NCI-H1092 (cell line): ENCODE measurements at regions not wholly inside any gene's neighbourhood (a gene's known extent, or its start where the extent isn't known, plus 50 kb on each side); places are given as distances from the start of the nearest gene placed in this dataset.
"Not testable (repeated sequence)": the region's sequence is repeated elsewhere in the genome, so short reads cannot be mapped to it uniquely, and the experiment has no call there.

ENCODE experiments used
- DNase-seq: peaks from one replicate; lab custom pipeline; 2025; lab: John Stamatoyannopoulos, UW

DNA sequence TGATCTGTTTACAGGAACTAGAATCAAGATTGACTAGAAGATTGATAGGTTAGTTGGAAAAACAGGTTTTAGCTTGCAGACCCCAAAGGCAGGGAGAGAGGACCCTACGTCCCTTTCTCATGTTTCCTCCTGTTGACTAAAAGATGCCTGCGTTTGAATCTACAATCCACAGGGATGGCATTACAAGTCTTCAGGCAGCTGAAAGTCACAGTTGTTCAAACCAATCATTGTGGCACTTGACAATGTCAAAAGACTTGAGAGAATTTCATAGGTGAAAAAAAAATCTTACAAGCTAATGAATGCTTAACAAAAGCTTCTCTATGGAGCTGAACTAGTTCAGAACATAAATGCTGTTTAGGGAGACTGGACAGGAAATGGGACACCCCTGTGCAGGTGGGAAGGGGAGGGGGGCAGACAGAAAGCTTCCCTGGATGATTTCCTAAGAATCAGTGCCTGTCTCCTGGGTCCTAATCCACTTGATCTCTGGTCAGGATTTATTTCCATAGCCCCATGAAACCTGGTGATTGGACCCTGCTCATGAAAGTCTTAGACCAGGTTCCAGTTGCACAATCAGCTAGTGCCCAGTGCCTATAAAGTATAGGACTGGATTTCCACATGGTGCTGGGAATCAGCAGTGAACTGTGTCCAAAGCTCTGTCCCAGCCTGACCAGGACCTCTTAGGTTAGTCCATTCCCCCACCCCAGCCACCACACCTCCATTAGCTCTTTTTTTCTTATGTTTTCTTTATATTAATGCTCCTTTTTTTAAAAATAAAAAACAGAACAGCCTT lies 91.6 kb upstream of the BCAR3 start:
- no peak for DNase-seq

DNA sequence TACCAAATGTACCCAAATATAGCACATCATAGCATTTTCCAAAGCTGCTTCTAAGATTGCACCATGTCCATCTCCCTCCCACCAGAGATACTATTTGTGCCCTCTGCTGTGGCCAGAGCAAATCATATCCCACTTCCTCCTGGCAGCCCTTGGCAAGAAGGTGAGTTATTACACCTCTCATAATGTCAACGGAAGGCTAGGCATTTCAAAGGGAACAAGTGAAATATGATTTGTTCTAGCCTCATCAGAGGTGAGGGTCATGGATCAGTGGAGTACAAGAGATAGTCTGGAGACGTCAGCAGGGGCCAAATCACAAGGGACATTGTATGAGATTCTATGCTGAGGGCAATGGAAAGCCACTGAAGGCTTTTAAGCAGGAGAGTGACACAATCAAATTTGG lies 90.2 kb upstream of the BCAR3 start:
- no peak for DNase-seq

DNA sequence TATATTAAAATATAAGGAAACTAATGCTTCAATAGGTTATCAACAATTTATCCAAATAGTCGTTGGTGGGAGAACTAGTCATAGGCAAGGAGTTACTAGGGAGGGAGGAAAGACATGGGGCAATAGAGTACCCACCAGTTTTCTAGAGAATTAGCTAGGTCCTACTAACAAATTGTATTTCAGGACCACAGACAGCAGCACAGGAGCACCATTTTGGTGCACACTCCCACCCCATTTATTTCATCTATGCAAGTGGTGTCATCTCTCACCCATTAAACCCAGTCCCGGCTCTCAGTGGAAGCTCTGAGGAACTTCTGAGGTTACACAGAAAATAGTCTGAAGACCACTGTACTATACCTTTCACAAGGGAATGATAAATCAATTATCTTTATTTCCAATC lies 89.0 kb upstream of the BCAR3 start:
- no peak for DNase-seq

DNA sequence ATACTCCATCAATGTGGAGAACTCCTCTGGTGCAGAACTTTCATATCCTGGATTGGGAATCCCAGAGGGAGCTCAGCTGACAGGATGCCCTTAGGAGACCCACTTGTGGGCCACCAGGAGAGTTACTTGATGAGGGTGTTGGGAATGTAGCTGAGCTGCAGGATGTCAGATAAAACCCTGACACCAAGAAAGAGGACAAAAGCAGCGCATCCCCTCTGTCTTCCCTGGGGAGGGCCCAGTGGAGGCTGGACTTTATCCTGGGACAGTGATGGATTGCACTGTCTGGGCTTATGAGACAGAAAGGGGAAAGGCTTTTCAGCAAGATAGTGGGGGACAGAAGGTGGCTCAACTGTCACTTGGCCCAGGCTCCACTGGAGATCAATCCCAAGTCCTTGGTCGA lies 88.1 kb upstream of the BCAR3 start:
- no peak for DNase-seq

DNA sequence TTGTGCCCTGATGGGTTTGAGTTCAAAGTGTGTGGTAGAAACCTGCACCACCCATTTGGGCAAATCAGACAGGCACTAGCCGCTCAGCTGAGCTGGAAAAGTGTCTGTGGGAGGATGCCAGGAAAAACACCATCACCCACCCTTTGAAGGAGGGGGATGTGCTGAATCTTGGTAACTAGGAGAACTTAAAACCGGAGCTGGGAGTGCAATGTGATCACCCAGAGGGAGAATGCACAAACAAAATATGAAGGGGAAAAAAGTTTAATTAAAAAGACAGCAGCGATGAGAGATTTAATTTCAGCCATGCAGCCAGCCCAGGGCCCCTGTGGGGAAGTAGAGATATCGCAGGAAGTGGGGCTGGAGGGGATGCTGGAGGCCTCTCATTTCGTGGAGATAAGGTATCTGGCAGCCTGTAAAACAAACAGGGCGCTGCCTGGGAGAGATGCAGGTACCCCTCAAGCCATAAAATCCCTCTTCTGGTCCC lies 86.8 kb upstream of the BCAR3 start:
- no peak for DNase-seq

DNA sequence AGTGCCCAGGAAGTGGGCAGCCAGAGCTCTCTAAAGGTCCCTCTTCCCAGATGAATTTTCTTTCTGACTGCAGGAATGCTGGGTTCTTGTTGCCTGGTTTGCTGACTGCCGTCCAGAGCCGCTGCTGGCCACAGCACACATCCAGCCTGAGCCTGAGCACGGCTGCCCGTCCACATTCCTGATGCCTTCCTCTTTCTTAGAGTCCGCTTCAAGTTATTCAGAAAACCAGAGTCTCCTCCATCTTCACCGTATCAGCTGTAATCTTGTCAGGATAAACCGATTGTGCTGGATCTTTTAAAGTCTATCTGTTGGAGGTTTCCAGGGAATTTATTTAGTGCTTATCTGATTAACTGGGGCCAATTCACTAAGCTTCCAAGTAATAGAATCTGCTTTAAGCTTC lies 84.8 kb upstream of the BCAR3 start:
- no peak for DNase-seq

DNA sequence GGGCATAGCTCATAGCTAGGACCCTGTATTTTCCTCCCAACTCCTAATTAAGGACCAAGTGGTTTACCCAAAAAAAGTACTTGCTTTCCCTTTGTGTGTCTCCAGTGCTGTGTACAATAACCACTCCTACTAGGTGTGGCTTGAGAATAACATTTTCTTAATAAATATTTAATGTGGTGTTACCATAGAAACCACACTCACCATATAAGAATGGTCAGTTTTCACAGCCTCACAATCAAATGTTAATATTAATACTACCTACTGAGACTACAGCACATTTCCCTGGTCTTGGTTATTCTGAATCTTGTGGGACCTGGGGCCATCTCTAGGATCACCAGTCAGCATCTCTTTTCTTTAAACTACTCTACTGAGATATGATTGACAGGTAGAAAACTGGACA lies 83.5 kb upstream of the BCAR3 start:
- DNase-seq, result no peak

DNA sequence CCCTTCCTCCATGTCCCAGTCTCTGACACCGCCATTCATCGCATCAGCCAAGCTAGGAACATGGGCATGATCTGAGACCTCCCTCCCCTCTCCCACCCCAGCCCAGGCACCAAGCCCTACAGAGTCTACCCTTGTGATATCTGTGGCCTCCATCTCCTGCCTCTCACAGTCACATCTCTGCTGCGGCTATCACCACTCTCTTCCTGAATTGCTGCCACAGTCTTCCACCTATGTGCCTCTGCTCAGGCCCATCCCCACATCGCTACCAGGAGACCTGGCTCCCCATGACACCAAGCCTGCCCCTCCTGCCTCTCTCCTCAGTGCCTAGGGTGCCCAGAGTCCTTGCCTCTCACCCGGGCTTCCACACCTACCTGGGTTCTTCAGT lies 82.7 kb upstream of the BCAR3 start:
- DNase-seq, result no peak

DNA sequence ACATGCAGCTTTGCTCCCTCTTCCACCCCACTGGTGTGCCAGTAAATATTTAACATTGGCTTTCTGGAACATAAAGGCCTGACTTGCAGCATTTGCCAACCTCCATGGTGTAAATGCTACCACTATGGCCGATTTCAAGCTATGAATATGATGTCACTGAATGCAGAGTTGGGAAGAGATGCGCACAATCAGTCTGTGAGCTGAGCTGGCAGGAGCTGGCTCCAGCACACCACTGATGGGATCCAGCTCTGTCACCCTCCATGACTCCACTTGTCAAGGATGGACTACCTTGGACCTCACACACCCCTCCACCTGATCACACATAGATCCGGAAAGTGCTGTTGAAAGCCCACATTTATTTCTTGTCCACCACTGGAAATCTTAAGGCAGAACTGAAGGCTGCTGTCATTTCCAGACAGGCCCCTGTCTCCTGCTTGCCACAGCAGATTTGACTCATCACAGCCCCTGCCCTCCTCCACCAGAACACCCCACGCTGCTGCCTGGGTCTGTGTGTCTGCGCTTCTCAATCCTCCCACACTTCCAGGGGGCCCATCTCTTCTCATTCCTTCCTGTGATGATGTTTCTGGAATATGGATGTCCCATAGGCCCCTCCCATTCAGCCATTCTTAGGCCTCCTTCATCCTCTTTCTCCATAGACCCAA lies 82.2 kb upstream of the BCAR3 start:
- no peak for DNase-seq

DNA sequence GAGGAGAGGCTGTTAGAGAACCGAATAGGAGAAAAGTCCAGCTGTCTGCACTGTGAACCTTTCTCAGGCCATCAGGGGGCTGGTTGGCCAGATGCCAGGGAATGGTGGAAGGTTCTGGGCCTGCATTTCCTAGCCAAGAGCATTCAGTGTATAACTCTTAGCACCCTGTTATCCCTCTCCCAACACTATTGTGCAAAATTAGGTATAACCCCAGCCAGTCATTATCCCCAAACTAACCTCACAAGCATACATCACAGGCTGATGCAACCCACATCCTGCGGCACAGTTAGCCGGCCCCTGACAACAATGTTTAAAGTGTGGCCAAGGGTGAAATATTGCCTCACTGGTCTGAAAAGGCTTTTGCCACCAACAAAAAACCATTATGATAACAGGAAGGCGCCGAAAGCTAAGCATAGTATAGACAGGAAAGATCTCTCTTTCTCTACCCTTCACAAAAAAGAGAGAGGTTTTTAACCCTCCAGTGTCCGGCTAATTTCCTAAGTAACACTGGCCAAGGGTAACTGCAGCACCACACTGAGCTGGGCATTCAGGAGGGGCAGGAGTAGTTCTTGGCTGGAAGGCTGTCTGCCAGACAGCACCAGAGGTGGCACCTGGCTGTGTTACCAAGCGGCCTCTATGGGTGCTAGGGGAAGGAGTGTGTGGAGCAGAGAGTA lies 77.3 kb upstream of the BCAR3 start:
- no peak for DNase-seq

DNA sequence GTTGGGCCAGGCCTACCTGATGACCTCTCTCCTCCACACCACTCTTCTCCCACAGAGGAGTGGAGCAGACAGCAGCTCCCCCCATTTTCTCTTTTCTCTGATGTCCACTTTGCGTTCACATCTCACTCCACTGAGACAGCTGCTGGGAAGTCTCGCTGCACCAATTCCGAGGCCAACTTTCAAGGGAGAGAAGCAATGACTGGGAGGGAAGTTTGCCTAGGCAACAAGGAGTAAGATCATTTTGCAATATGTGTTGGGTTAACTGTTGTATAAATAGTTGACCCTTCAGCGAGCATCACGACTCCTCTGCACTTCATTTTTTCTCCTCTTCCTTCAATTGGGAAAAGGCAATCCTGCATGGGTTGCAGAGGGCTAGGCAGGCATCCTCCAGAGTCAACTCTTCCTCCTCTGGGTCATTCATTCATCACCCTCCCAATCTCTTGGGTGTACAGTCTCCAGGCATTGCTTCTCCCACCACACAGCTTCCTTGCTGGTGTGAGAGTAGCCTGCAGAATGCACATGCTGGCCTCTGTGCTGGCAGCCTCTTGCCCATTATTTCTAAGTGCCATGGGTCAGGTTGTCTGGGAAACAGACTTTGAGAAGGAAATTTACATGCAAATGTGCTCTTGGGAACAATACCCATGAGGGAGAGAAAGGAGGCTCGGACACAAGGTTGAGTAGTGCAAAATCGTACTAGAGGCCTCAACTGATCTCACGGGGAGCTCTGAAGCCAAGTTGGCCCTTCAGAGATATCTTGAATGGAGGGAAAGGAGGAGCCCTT lies 75.8 kb upstream of the BCAR3 start:
- DNase-seq, result no peak

DNA sequence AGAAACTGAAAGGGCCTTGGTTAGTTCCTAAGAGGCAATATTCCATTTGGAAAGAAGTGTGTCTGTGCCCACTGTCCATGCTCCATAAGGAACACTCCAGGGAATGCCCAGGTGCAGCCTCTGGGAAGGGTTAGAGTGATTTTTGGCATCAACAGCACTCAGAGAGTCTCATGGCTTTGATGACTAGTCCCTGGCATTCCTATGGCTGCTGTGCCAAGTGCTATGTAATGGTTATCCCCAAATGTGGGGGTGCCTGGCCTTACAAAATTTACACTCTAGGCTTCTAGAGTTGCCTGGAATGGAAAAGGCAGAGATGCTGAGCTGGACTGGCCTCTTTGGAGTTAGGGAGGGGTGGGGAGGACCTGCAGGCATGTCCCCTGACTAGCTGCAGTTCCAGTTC lies 75.0 kb upstream of the BCAR3 start:
- DNase-seq, result no peak

DNA sequence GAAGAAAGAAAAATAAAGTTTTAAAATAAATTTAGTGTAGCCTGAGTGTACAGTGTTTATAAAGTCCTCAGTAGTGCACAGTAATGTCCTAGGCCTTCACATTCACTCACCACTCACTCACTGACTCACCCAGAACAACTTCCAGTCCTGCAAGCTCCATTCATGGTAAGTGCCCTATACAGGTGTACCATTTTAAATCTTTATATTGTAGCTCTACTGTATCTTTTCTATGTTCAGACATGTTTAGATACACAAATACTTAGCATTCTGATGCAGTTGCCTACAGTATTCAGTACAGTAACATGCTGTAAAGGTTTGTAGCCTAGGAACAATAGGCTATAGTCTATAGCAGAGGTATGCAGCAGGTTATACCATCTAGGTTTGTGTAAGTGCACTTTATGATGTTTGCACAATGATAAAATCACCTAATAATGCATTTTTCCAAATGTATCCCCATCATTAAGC lies 73.6 kb upstream of the BCAR3 start:
- not testable (repeated sequence) for DNase-seq

DNA sequence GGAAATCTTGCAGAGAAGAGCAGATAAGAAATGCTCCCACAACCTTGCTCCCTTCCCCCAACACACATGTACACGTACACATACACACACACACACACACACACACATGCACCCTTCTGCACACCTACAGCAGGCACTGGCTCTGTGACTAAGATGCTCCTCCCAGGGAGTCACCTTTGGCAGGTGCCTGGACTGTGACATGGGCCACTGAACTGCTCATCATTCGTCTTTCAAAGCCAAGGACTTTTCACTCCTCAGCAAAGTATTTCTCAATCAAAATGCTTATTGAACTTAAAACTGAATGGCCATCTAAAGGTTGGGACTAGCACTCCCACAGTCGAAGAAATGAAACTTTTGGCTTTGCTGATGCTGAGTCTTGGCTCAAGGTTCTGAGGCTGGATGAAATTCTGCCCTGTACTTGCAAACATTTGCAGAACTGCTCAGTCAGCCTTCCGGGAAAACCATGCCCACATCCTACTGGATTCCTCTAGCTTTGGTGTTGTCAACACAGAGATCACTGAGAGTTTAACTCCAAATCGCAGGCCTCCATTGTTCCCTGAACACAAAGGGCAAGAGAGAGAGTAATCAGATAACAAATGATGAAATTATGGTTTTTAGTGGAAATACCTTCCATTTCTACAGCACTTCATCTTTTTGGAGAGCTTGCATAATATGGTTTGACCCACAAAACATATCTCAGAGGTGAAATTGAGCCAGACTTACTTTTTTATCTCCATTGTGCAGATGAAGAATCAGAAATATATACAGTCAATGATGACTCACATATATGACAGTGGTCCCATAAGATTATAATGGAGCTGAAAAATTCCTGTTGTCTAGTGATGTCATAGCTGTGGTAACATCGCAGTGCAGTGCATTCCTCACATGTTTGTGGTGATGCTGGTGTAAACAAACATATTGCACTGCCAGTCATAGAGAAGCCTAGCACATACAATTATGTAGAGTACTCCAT lies 72.4 kb upstream of the BCAR3 start:
- DNase-seq, result no peak

DNA sequence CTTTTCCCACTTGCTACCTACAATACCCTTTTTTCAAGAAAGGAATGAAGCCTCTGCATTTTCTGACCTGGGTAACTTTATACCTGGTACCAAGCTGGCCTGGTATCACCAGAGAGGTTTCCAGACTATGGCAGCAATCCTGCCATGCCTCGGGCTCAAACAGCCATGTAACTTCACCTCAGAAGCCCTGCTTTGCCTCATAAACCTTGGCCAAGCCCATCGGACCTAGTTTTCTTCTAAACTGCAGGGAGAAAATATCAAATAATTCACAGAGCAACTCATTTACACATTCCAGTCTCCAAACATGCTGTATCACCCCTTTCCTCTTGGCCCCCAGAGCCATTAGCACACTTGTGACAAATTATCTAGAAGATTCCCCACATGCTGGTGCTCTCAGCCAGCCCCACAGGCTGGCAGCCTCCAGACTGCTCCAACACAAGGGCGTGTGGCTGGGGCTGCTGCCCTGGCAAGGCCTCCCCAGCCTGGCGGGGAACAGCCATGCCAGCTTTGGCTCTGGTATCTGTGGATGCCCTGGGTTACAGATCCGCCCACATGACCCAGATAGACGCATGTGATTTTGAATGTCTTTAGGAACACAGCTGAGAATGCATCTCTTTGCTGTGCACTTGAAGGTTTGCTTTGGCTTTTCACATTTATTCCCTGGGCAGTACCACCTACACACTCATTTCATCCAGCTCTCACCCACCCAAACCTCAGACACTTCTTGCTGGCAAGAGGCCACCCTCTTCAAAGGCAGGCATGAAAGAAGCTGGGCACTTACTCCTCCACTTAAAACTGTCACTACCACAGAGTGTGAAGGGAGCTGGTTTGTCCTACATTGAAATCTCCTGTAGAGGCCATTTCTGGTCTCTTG lies 70.0 kb upstream of the BCAR3 start:
- DNase-seq, result no peak

DNA sequence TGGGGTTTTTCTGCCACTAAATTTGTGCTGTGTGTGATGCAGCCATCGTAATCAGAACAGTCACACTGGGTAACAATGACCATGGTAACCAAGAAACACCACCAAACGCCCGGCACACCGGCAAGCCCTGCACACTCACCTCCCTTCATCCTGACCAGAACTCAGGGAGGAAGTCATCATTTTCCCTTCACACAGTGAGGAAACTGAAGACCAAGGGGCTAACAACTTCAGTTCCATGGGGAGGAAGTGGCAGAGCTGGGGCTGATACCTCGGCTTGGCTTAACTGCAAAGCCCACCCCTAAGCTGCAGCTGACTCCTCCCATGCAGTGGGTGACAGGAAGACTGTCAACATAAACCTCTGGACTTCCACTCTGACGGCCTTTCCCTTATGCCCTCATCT lies 69.3 kb upstream of the BCAR3 start:
- DNase-seq, result no peak

DNA sequence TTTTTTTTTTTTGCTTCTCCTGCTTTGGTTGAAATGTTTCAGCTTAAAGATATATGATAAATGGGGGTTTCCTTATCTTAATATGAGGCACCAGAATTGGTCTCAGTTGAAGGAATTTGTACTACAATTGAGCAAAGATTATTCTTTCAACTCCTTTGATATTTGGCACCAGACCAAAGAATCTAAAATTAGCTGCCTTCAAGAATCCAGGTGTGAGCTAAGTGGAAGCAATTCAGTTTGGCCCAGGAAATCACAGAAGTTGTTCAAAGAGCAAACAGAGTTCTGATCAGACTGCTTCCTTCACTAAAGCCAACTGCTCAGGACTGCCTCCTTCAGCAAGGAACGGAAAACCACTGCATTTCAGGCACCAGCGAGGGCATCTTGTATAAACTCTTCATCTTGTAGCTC lies 68.3 kb upstream of the BCAR3 start:
- DNase-seq, result no peak

DNA sequence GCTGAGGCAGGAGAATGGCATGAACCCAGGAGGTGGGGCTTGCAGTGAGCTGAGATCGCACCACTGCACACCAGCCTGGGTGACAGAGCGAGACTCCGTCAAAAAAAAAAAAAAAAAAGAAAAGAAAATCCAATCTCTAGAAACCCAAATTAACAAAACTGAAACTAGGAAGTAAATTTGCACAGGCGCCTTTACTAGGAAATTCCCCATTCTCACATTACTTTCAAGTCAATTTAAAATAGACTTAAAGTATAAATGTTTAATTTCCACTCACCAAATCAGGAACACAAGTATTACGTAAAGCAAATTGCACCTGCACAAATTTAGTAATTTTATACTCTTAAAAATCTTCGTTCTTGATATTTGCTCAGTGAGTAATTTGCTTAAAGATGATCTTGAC lies 67.8 kb upstream of the BCAR3 start:
- no peak for DNase-seq

DNA sequence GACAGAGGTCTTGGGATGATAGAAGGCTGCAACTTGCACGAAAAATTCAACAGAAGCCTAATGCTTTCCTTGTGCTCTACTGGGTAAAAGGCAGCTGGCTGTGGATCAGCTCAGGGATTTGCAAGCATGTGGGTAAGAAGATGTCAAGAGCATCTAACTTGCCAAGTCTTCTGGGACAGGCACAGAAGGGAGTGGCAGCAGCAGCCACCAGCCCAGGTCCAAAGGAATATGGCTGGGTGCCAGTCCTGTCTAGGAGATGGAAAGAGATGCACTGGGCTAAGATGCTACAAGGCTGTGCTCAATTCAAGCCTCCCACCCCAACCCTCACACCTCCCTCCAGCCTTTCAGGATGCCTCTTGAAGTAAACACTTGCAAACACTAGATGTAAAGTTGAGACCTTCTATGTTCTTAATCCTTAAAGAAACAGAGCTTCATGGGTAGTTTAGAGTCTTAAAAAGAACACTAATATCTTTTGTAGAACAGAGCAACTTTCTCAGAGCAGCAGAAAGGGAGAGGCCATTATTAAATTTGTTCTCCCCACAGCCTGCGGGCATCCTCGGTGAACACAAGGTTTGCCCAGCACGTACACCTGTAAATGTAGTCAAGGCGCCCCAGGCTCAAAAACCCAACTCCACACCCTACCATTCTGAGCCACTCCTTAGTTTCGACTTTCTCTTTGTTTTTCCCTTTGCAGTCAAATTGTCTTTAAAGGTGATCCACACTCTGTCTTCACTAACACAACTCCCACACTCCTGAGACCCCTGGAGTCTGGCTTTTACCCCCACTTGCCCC lies 64.6 kb upstream of the BCAR3 start:
- DNase-seq, result no peak
